GM12878 (cell line): ENCODE measurements at regions not wholly inside any gene's neighbourhood (a gene's known extent, or its start where the extent isn't known, plus 50 kb on each side); places are given as distances from the start of the nearest gene placed in this dataset.

Source experiments
- ATAC-seq: fragments of 200-7000 bp; cut with Tn5 transposase; 3 replicates; pipeline ENCODE4 v1.9.1; 2020; ENCODE audit warnings: mild to moderate bottlenecking, moderate library complexity
- BruUV-seq: library from RNA; stranded (reverse); fragments of 400-500 nt; replicated peaks from 2 replicates; lab custom pipeline; 2021; lab: Mats Ljungman, UMichigan
- CTCF ChIA-PET: fragments of 300-600 bp; sonication (Branson Sonifier 250); formaldehyde crosslinking; extraction: SDS; loops from one replicate; lab custom pipeline; 2021; ENCODE audit warnings: inconsistent platforms; lab: Yijun Ruan, JAX
- POLR2A ChIA-PET: fragments of 350-600 bp; formaldehyde crosslinking; extraction: SDS; loops from one replicate; lab custom pipeline; 2021; ENCODE audit warnings: inconsistent platforms; lab: Charles Lee
- RAD21 ChIA-PET: fragments of 300-600 bp; sonication (Branson Sonifier 250); formaldehyde crosslinking; loops from one replicate; lab custom pipeline; 2023; ENCODE audit warnings: antibody characterized with exemption; ENCODE audit not compliant: unreplicated experiment; lab: Charles Lee
- SMC1A ChIA-PET: fragments of 300-600 bp; sonication (Branson Sonifier 250); formaldehyde crosslinking; loops from one replicate; lab custom pipeline; 2023; ENCODE audit not compliant: unreplicated experiment, uncharacterized antibody; lab: Charles Lee
- DNase-seq: peaks from one replicate; pipeline ENCODE4 v3.0.0-alpha.2; 2011; ENCODE audit warnings: low read depth, low spot score
- FAIRE-seq: peaks from 3 replicates; lab custom pipeline; 2011; peaks lifted over from hg19 to GRCh38; lab: Jason Lieb, UNC
- H2AFZ ChIP-seq: 2 replicates; pipeline ENCODE4 v1.6.0; 2011; ENCODE audit warnings: low read depth, low read length, control low read depth; ENCODE audit not compliant: control insufficient read depth
- H3K27ac ChIP-seq: 2 replicates; pipeline ENCODE4 v1.5.1; 2011; ENCODE audit warnings: control low read depth; ENCODE audit not compliant: control insufficient read depth, insufficient read depth
- H3K27me3 ChIP-seq, 2 experiments: replicated peaks in 1 of 2; 2 replicates each; pipeline versions ENCODE4 v1.6.0 to v1.6.1; 2011; ENCODE audit warnings: low read length in 1 of 2; ENCODE audit not compliant: control insufficient read depth in 2 of 2, insufficient read depth in 2 of 2
- H3K36me3 ChIP-seq, 2 experiments: 2 replicates each; pipeline ENCODE4 v1.5.1; 2011; ENCODE audit warnings: low read length in 1 of 2; ENCODE audit not compliant: control insufficient read depth in 2 of 2, insufficient read depth in 2 of 2
- H3K4me1 ChIP-seq: 2 replicates; pipeline ENCODE4 v1.6.1; 2011; ENCODE audit warnings: mild to moderate bottlenecking, low read length, moderate library complexity, mixed read lengths; ENCODE audit not compliant: control insufficient read depth, insufficient read depth
- H3K4me2 ChIP-seq: 2 replicates; pipeline ENCODE4 v1.6.0; 2011; ENCODE audit warnings: control low read depth; ENCODE audit not compliant: control insufficient read depth, insufficient read depth
- H3K4me3 ChIP-seq: fragments of 200-600 bp; sonication (generic); 2 replicates; pipeline ENCODE4 v1.5.1; 2016
- H3K79me2 ChIP-seq: 2 replicates; pipeline ENCODE4 v1.6.0; 2011; ENCODE audit warnings: low read length; ENCODE audit not compliant: control insufficient read depth, insufficient read depth
- H3K9ac ChIP-seq: 2 replicates; pipeline ENCODE4 v1.8.0; 2011; ENCODE audit warnings: low read length, control low read depth, mixed read lengths; ENCODE audit not compliant: control insufficient read depth, insufficient read depth
- H3K9me3 ChIP-seq: replicated peaks from 3 replicates; pipeline ENCODE4 v1.5.1; 2011; ENCODE audit warnings: mild to moderate bottlenecking, low read length; ENCODE audit not compliant: control insufficient read depth, insufficient read depth
- H4K20me1 ChIP-seq: 2 replicates; pipeline ENCODE4 v1.6.0; 2011; ENCODE audit not compliant: control insufficient read depth, insufficient read depth
- EZH2 ChIP-seq: IDR thresholded peaks from 2 replicates; pipeline ENCODE4 v1.6.1; 2012; ENCODE audit warnings: low read depth, mild to moderate bottlenecking, control low read depth, inconsistent platforms, low read length, borderline replicate concordance; ENCODE audit not compliant: control insufficient read depth
- FOS ChIP-seq: IDR thresholded peaks from 3 replicates; pipeline ENCODE4 v1.6.1; 2011; ENCODE audit warnings: borderline replicate concordance; ENCODE audit not compliant: insufficient read length; ENCODE audit errors: extremely low read depth
- JUND ChIP-seq: IDR thresholded peaks from 2 replicates; pipeline ENCODE4 v1.6.1; 2012; ENCODE audit warnings: low read depth, mild to moderate bottlenecking, low read length, improper control_type of control experiment, moderate library complexity
- MTA3 ChIP-seq: IDR thresholded peaks from 2 replicates; pipeline ENCODE4 v1.6.1; 2012; ENCODE audit warnings: low read length, inconsistent platforms, borderline replicate concordance
- MXI1 ChIP-seq: fragments of 150-350 bp; IDR thresholded peaks from 2 replicates; pipeline ENCODE4 v1.6.1; 2011; ENCODE audit warnings: low read depth, mild to moderate bottlenecking, inconsistent platforms, low read length, improper control_type of control experiment
- RAD21 ChIP-seq: IDR thresholded peaks from 2 replicates; pipeline ENCODE4 v1.6.1; 2011; ENCODE audit warnings: mild to moderate bottlenecking, low read depth, low read length, moderate library complexity; ENCODE audit not compliant: insufficient read depth
- RAD51 ChIP-seq: fragments of 450-650 bp; IDR thresholded peaks from 2 replicates; pipeline ENCODE4 v1.6.1; 2016; ENCODE audit warnings: moderate library complexity, mild to moderate bottlenecking, inconsistent platforms
- SP1 ChIP-seq: IDR thresholded peaks from one replicate; pipeline ENCODE4 v1.6.1; 2011; ENCODE audit warnings: low read depth, low read length
- SREBF1 ChIP-seq: IDR thresholded peaks from 2 replicates; pipeline ENCODE4 v1.6.1; 2012; ENCODE audit warnings: mild to moderate bottlenecking, low read length
- SRF ChIP-seq, 2 experiments: IDR thresholded peaks; 2 replicates each; pipeline ENCODE4 v1.6.1; 2011; ENCODE audit warnings: low read depth in 2 of 2, low read length in 2 of 2, mild to moderate bottlenecking in 1 of 2, moderate library complexity in 1 of 2
- TBL1XR1 ChIP-seq: IDR thresholded peaks from 2 replicates; pipeline ENCODE4 v1.6.1; 2012; ENCODE audit warnings: low read depth, low read length, improper control_type of control experiment
- TCF7 ChIP-seq: IDR thresholded peaks from 2 replicates; pipeline ENCODE4 v1.6.1; 2014; ENCODE audit warnings: antibody characterized with exemption, borderline replicate concordance
- ZSCAN29 ChIP-seq: fragments of 450-650 bp; IDR thresholded peaks from 2 replicates; pipeline ENCODE4 v1.6.1; 2017; ENCODE audit warnings: mild to moderate bottlenecking, moderate library complexity
- WGBS: methylation state at CpG from one replicate; pipeline ENCODE4 v1.1.6; 2016; ENCODE audit warnings: low lambda C conversion rate; ENCODE audit not compliant: insufficient replicate concordance, insufficient coverage; ENCODE audit errors: missing lambda C conversion rate; 5-methylcytosine and 5-hydroxymethylcytosine counted together
- in situ Hi-C: fragments of 300-500 bp; cut with MboI; formaldehyde crosslinking; loops from 9 replicates; pipeline ENCODE4 v1.14.3; 2018; ENCODE audit warnings: mixed read lengths
- intact Hi-C: fragments of 100-400 bp; cut with micrococcal nuclease; formaldehyde crosslinking; loops from one replicate; pipeline ENCODE4 v1.14.2; 2022; ENCODE audit not compliant: unreplicated experiment
- TF ChIP-seq, protein P1 (sequence below): fragments of 450-650 bp; IDR thresholded peaks from 2 replicates; pipeline ENCODE4 v1.6.1; 2018; ENCODE audit warnings: borderline replicate concordance, mild to moderate bottlenecking; ENCODE audit not compliant: partially characterized antibody

- H3K4me3 ChIP-seq = no peak overlapping the region
- FAIRE-seq (no peak), DNase-seq (no peak), ATAC-seq (no peak)
- no peak overlapping the region for H2AFZ ChIP-seq
- BruUV-seq = no TSS peak
- TF ChIP-seq RAD51 (no peak), SREBF1 (no peak), RAD21 (no peak), SRF (IDR thresholded peaks at IDR 0.05; ENCODE audit: low read depth in 2 of 2, low read length in 2 of 2) (no peak), JUND (no peak), TBL1XR1 (no peak), MTA3 (no peak), EZH2 (no peak), MXI1 (no peak), SP1 (no peak), ZSCAN29 (no peak), FOS (no peak), TCF7 (no peak)
- TF ChIP-seq, protein P1, sequence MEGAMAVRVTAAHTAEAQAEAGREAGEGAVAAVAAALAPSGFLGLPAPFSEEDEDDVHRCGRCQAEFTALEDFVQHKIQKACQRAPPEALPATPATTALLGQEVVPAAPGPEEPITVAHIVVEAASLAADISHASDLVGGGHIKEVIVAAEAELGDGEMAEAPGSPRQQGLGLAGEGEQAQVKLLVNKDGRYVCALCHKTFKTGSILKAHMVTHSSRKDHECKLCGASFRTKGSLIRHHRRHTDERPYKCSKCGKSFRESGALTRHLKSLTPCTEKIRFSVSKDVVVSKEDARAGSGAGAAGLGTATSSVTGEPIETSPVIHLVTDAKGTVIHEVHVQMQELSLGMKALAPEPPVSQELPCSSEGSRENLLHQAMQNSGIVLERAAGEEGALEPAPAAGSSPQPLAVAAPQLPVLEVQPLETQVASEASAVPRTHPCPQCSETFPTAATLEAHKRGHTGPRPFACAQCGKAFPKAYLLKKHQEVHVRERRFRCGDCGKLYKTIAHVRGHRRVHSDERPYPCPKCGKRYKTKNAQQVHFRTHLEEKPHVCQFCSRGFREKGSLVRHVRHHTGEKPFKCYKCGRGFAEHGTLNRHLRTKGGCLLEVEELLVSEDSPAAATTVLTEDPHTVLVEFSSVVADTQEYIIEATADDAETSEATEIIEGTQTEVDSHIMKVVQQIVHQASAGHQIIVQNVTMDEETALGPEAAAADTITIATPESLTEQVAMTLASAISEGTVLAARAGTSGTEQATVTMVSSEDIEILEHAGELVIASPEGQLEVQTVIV = no peak
- ChIA-PET CTCF (no interaction called here), SMC1A (no interaction called here), RAD21 (no interaction called here), POLR2A (no interaction called here)
- H3K27me3 ChIP-seq = no peaks in the 10 kb centered on the region
- intact Hi-C loops (no loop called here), in situ Hi-C loops (no loop called here)
- no peaks in the 10 kb centered on the region for H4K20me1 ChIP-seq
- H3K4me2 ChIP-seq = no peak overlapping the region
- H3K4me1 ChIP-seq = no peaks in the 10 kb centered on the region
- no peaks in the 10 kb centered on the region for H3K79me2 ChIP-seq
- H3K9ac ChIP-seq = no peak overlapping the region
- H3K36me3 ChIP-seq = no peaks in the 10 kb centered on the region
- no peaks in the 10 kb centered on the region for H3K9me3 ChIP-seq
- H3K27ac ChIP-seq = no peak overlapping the region
- WGBS = 5% methylated on average over 4 of the region's 4 CpGs
Observed at GRCh38 chr7:53272081-53272480, 236.6 kb downstream of the POM121L12 start.
